ENCODE measurements at regions not wholly inside any gene's neighbourhood (a gene's known extent, or its start where the extent isn't known, plus 50 kb on each side); places are given as distances from the start of the nearest gene placed in this dataset.
"Not testable (repeated sequence)": the region's sequence is repeated elsewhere in the genome, so short reads cannot be mapped to it uniquely, and the experiment has no call there.

GRCh38 chr2:186181625-186182024, 304.4 kb upstream of the ZC3H15 start:
- DNase-seq (ENCODE audit: low read depth in 2 of 2) = no peak

- not testable (repeated sequence) for DNase-seq (ENCODE audit: low read depth in 2 of 2)
Observed at GRCh38 chr2:186182366-186182765, 303.7 kb upstream of the ZC3H15 start.

GRCh38 chr2:186183406-186183805, 302.7 kb upstream of the ZC3H15 start:
- no peak for DNase-seq (ENCODE audit: low read depth in 2 of 2)

- DNase-seq (ENCODE audit: low read depth in 2 of 2) = no peak
Observed at GRCh38 chr2:186187854-186188253, 298.2 kb upstream of the ZC3H15 start.

- DNase-seq (ENCODE audit: low read depth in 2 of 2) = no peak
Observed at GRCh38 chr2:186189816-186190215, 296.2 kb upstream of the ZC3H15 start.

- peak; percentile 28 to 30 for DNase-seq (ENCODE audit: low read depth in 2 of 2)
Observed at GRCh38 chr2:186195696-186196095, 290.4 kb upstream of the ZC3H15 start.

GRCh38 chr2:186197955-186198354, 288.1 kb upstream of the ZC3H15 start:
- no peak for DNase-seq (ENCODE audit: low read depth in 2 of 2)

- DNase-seq (ENCODE audit: low read depth in 2 of 2) = no peak
Observed at GRCh38 chr2:186199029-186199428, 287.0 kb upstream of the ZC3H15 start.

GRCh38 chr2:186201371-186201770, 284.7 kb upstream of the ZC3H15 start:
- no peak for DNase-seq (ENCODE audit: low read depth in 2 of 2)

- DNase-seq (ENCODE audit: low read depth in 2 of 2) = no peak
Observed at GRCh38 chr2:186205254-186205911, 280.7 kb upstream of the ZC3H15 start.

GRCh38 chr2:186209532-186209931, 276.5 kb upstream of the ZC3H15 start:
- no peak for DNase-seq (ENCODE audit: low read depth in 2 of 2)

- no peak for DNase-seq (ENCODE audit: low read depth in 2 of 2)
Observed at GRCh38 chr2:186220409-186220808, 265.7 kb upstream of the ZC3H15 start.

GRCh38 chr2:186229265-186229664, 256.8 kb upstream of the ZC3H15 start:
- DNase-seq (ENCODE audit: low read depth in 2 of 2) = no peak

- no peak for DNase-seq (ENCODE audit: low read depth in 2 of 2)
Observed at GRCh38 chr2:186241874-186242273, 244.2 kb upstream of the ZC3H15 start.

GRCh38 chr2:186254759-186255158, 231.3 kb upstream of the ZC3H15 start:
- DNase-seq (ENCODE audit: low read depth in 2 of 2) = no peak

- no peak for DNase-seq (ENCODE audit: low read depth in 2 of 2)
Observed at GRCh38 chr2:186255823-186256222, 230.2 kb upstream of the ZC3H15 start.

- no peak for DNase-seq (ENCODE audit: low read depth in 2 of 2)
Observed at GRCh38 chr2:186256540-186256939, 229.5 kb upstream of the ZC3H15 start.

GRCh38 chr2:186263673-186264250, 222.3 kb upstream of the ZC3H15 start:
- no peak for DNase-seq (ENCODE audit: low read depth in 2 of 2)

GRCh38 chr2:186269536-186269935, 216.5 kb upstream of the ZC3H15 start:
- DNase-seq (ENCODE audit: low read depth in 2 of 2) = no peak

GRCh38 chr2:186273953-186274352, 212.1 kb upstream of the ZC3H15 start:
- no peak for DNase-seq (ENCODE audit: low read depth in 2 of 2)

GRCh38 chr2:186274936-186275575, 211.0 kb upstream of the ZC3H15 start:
- DNase-seq (ENCODE audit: low read depth in 2 of 2) = peak; percentile 40 to 42

GRCh38 chr2:186276909-186277308, 209.2 kb upstream of the ZC3H15 start:
- DNase-seq (ENCODE audit: low read depth in 2 of 2) = no peak

- DNase-seq (ENCODE audit: low read depth in 2 of 2) = no peak
Observed at GRCh38 chr2:186281726-186282125, 204.3 kb upstream of the ZC3H15 start.

All from fibroblast of skin of left biceps (primary cell).